GM21423 (cell line): ENCODE measurements at regions not wholly inside any gene's neighbourhood (a gene's known extent, or its start where the extent isn't known, plus 50 kb on each side); places are given as distances from the start of the nearest gene placed in this dataset.

Source experiments
- ATAC-seq: cut with Tn5 transposase; IDR thresholded peaks from one replicate; pipeline ENCODE4 v1.9.1; 2021; ENCODE audit warnings: mild to moderate bottlenecking, moderate library complexity; ENCODE audit not compliant: unreplicated experiment

DNA sequence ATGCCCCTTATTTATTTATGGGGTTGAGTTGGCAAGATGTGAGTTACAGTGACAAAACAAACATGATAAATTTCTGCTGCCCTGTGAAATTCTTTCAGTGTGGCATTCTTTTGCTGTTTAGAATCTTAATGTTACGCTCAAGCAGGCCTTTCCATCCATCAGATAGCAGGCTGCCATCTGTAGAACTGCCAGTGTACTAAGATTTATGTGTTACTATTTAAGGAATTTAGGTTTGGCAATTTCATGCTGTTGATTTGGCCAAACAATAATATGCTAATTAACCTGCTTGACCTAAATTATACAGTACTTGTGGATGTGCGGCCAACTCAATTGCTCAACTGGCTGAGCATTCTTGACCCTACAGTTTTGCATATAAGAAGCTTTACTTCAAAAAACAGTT is 477.7 kb upstream of the TPK1 start:
- no peak for ATAC-seq

DNA sequence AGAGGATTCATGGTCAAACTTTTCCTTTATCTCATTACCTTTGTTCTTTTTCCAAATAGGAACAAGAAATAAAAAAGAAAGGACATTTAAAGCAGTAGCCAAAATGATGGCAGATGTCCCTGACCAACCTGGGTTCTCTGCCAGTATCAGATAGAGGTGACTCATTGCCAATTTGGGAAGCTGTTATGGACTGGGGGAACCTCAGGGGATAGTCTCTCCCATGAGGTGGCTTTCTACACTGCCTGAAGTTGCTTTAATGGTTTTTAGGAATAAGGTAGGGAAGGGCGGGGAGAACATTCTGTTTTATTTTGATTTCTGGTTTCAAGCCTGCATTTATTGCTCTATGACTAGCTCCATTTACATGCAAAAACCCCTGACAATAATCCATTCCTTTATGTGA is 457.9 kb upstream of the TPK1 start:
- no peak for ATAC-seq

DNA sequence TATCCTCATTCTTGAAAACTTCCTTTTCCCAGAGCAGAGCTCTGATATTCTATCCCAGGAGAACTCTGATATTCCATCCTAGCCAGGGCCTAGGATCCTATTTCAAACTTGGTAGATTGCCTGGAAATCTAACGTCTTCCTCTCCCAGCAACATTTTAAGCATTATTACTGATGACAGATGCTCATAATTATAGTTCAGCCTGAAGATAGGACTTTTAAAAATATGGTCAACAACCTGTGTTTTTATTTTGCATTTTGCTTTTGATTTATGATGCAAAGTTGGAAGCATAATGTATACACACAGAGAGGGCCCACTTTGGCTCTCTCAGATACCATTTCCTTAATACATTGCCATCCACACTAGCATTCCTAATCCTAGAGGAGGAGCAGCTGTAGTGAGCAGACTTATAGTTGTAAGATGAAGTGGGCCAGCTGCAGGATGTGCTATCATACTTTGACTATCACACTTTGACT is 457.4 kb upstream of the TPK1 start:
- ATAC-seq: no peak

DNA sequence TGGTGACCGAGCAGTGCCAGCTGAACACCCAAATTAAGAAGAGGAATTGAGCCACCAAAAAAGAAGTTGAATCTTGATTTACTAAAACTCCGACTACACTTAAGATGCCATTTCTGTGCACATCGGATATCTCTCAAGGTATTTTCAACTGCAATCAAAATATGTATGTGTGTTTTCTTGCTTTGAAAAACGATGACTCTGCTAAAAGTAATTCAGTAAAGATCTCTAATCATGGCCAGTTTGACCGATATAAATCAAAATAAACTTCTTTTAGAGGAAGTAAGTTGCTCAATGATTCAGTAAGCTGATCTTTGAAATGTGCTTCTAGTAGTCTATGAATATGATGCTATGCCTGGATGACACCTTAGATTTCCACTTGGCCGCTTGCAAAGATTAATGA is 453.5 kb upstream of the TPK1 start:
- no peak for ATAC-seq

DNA sequence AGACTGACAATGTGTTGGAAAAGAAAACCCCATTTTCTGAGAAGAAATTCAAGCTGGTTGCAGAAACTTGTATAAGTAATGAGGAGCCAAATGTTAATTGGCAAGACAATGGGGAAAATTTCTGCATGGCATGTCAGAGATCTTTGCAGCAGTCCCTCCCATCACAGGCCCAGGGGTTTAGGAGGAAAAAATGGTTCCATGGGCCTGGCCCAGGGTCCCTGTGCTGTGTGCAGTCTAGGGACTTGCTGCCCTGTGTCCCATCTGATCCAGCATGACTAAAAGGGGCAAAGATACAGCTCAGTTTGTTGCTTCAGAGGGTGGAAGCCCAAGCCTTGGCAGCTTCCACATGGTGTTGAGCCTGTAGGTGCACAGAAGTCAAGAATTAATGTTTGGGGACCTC is 440.3 kb upstream of the TPK1 start:
- ATAC-seq: no peak

DNA sequence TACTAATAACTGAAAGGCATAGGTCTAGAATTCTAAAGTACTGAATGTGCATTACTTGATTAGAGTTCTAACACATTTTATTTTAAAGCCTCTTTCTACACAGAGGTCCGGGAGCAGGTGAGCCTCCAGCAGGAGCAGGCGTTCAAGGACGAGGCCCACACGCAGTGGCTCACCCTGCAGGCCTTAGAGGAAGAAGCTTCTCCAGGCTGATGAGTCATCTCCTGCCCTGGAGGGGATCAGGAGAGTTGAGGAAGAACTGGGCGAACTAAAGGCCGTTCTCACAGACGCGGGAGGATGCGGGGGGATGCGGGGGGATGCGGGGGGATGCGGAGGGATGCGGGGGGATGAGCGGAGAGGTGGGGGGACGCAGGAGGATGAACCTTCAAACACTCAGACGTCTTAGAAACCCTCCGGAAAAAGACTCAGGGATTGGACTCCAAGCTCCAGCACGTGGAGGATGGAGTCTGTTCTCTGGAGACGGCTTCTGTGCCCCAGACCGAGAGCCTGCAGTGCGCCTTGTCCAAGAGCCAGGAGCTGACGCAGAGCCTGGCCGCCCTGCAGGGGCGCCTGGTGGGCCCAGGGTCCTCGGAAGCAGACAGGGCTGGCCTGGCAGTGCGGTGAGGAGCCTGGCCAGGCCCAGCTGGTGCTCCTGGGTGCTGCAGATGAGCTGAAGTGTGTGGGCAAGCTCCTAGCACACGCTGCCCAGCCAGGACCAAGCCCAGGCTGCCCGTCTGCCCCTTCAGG is 433.7 kb upstream of the TPK1 start:
- ATAC-seq: no peak

DNA sequence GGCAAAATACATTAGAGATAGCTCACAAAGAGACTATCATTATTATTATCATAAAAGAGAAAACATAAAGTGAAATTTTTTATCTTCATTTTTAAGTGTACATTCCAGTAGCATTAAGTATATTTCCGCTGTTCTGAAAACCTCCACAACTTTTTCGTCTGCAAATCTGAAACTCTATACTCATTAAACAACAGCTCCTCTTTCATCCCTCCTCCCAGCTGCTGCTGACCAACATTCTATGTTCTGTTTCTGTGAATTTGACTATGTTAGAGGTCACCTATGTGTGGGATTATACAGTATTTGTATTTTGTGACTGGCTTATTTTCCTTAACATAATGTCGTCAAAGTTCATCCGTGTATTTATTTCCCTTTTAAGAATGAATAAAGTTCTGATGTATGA is 429.3 kb upstream of the TPK1 start:
- no peak for ATAC-seq

DNA sequence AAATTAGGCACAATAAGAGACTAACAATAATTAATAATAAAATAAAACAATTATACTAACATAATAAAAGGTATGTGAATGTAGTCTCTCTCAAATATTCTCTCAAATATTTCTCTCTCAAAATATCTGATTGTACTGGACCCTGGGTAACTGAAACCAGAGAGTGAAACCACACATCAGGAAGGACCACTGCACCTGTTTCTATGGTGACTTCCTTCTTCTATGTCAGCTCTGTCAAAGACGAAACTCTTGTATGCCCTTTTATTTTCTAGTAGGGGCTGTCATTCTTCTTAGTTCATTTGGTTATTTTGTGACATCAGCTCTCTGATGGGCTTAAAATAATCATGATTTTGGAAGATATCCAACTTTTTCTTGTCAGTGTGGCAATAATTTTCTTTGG is 428.0 kb upstream of the TPK1 start:
- no peak for ATAC-seq

DNA sequence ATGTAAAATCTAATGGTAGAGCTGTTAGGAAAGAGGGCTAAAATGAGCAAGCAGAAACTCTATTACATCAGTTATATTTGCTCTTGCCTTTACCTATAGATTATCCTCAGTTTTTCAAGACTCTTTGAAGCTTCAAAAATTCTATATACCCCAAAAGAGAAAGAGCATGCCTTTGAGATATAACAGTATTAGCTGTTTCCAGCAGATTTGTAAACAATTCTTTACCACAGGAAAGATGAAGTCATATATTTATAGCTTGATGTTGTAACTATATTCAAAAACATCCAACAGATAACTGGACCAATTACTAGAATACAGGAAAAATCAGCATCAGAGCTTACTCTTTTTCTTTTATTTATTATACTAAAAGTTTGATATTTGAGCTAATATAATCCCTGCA is 416.2 kb upstream of the TPK1 start:
- no peak for ATAC-seq

DNA sequence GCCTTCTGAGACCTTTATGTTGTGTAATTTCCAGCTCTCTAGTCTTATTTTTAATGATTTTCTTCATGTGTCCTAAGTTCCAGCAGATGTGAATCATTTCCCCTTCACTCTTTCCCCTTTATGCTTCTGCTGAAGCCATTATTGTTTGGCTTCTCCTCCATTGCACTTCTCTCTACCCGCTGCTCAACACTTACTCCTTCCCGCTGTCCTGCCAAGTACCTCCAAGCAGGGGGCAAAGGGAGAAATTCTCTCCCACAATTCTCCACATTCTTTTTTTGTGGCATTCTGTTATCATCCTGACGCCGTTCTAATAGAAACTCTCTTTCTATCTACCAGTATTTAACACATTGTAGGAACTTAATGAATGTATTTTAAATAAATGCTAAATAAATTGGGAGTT is 388.9 kb upstream of the TPK1 start:
- no peak for ATAC-seq

DNA sequence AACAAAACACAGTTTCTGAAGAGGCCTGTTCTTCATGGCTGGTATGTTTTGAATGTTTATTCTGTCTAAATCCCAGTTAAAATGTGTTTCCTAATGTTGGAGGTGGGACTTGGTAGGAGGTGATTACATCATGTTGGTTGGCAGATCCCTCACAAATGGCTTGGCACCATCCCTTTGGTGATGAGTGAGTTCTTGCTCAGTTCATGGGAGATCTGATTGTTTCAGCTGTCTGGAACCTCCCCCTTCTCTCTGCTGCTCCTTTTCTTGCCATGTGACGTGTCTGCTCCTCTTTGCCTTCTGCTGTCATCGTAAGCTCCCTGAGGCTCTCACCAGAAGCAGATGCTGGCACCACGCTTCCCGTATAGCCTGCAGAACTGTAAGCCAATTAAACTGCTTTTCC is 383.6 kb upstream of the TPK1 start:
- no peak for ATAC-seq

DNA sequence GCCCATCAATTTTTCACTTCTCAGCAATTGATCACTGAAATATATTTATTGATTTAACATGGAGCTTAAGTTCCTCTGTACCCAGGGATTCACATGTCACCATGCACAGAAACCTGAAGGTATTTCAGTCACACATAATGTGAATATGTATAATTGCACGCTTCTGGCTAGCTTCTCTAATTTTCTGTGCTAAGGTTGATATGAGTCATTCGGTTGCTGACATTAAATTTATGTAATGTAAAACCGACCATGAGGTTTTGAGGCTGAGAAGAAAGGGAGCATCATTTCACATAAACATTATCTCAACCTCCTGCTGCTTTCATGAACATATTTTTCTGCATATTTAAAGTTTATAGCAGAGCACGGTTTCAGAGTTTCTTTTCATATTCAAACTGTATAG is 381.0 kb upstream of the TPK1 start:
- no peak for ATAC-seq

DNA sequence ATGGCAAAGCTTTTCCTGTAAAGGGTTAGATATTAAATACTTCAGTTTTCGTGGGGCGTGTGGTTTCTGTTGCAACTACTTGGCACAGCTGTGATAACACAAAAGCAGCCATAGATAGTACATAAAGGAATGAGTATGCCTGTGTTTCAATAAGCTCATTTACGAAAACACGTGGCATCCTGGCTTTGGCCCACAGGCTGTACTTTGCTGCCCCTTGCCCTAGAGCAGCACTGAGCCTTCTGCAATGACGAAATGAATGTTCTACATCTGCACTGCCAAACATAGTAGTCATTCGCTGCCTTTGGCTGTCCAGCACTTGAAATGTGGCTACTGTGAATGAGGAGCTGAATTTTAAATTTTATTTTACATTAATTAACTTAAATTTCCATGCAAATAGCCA is 376.2 kb upstream of the TPK1 start:
- no peak for ATAC-seq

DNA sequence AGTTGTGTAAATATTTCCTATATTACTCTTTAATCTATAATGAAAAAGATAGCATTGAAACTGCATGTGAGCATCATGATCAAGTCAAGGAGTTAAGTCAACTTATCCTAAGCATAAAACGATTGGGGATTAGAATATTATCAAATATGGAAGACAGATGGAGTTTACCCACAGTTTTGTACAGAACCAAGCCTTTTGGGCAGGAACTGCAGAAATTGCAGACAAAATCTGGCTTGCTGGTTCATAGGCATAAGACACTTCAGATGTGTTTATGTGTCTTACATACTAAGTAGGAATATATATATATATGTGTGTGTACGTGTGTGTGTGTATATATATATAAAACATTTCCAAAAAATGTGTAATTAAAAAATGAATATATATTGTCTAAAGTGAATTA is 375.4 kb upstream of the TPK1 start:
- ATAC-seq: no peak

DNA sequence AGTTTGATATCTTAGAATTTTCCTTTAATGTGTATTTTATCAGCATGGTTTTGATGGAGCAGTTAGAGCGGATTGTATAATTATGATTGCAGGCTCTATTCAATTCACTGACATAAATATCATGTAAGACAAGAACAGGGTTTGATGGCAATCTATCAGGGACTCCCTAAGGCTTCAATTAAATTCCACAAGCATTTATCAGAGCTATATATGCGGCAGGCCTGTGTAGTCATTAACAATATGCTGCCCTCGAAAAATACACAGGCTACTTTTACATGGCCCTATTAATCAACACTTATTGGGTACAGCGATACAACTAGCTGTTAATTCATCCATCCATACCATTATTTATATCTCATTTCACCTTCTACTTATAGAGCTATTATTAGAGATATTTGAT is 358.1 kb upstream of the TPK1 start:
- no peak for ATAC-seq

DNA sequence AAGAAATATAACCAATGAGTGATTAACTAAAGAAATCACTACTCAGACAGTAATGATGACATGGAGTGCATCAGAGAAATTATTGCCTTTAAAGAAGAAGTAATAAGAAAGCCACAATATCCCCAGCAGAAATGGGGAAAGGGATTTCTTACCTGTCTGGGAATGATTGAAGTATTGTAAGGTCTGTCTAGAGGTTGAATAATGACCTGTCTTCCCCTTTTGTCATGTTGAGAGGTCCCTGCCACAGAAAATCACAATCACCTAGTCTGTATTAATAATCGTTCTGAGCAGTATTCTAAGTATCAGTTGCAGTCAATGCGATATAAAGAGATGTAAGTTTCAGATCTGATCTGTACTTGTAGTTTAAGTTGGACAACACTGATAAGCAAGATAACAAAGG is 349.1 kb upstream of the TPK1 start:
- no peak for ATAC-seq

DNA sequence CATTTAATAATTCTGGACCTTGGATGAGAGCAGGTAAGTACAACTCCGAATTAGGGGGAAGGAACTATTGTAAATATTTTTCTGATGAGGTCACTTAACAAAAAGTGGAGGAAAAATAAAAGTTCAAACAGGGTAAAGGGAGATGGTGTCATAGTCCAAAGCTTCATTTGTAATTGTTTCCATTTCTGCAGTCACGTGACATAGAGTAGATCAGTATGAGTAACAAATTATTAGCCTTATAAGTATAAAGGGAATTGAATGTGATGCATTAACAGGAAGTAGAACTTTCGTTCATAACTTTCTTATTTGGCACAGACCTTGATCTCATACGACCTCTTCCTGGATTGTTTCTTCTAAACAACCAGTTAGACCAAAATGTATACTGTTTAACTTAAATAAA is 347.2 kb upstream of the TPK1 start:
- no peak for ATAC-seq

DNA sequence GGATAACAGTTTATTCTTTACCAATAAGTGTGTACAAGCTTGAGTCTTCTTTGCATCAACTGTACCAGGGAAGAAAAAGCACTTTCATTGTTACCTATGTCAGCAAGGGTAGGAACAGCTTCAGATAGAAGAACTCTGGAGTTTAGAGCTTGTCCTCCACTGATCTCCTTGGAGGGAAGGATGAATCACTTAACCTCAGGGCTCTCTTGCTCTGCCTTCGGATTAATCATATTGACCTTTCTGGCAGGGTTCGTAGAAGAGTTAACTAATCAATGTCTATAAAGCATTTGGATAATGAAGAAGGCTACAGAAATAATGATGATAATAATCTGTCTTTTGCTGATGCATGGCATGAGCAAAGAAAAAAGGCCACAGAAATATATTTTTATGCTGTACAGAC is 339.5 kb upstream of the TPK1 start:
- ATAC-seq: no peak

DNA sequence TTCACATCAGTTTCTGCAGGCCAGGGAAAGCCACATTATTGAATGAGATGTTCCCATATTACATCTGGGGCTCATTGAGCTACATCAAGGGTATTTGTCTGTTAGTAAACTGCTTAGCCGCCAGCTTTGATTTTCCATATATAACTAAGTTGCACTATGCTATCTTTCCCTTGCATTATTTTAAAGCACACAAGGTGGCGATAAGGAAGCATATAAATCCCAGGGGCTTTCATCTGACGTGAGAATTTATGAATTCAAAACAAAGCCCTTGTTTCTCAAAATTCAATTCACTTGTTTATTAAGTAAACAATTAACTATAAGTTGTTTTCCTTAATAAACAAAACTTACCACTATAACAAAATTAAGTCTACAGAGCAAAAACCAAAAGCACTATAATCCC is 334.1 kb upstream of the TPK1 start:
- no peak for ATAC-seq

DNA sequence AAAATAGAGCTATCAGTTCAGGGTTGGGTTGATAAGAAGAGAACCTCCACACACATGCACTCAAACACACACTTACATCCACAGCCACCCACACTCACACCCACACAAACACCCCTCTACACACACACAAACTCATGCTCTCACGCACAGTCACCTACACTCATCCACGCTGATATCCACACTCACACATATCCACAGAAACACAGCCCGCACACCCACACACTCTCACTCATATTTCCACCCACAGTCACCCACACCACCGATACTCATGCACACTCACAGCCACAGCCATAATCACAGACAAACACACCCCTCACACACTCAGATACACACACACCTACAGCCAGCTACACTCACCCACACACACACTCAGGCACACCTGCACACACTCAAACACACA is 333.0 kb upstream of the TPK1 start:
- ATAC-seq: no peak

DNA sequence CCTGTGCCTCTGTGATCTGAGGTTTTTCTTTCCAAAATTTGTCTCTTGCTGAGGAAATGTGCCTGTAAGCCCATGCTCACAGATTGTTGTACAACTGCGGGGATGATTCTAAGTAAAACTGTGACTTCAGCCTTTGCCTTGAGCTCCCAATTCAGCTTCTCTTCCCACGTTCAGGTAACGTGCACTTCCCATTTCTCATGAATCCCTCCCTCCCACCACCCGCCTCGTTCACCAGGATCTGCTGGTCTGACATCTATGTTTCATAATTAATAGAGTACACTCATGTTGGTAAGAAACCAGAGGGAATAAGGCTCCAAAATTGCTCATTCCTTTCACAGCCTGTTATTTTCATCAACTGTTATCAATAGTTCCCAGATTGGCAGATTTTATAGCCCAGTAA is 332.6 kb upstream of the TPK1 start:
- no peak for ATAC-seq

DNA sequence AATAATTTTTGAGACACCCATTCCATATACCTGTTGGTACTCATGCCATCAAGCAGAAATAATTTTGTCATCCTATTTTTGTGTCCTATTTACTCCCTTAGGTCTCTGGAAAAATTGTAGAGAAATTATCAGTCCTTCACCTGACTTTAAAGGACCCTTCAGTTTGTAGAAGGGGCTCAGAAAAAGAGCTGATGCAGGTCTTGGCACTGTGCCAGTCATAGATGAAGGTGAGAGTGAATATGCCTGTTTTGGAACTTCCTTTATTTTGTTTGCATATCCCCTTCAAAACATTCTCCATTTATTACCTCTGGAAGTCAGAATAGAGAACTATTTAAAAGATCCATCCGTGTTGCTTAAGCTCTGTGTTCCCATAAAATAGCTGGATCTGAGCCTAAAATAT is 321.0 kb upstream of the TPK1 start:
- ATAC-seq: no peak

DNA sequence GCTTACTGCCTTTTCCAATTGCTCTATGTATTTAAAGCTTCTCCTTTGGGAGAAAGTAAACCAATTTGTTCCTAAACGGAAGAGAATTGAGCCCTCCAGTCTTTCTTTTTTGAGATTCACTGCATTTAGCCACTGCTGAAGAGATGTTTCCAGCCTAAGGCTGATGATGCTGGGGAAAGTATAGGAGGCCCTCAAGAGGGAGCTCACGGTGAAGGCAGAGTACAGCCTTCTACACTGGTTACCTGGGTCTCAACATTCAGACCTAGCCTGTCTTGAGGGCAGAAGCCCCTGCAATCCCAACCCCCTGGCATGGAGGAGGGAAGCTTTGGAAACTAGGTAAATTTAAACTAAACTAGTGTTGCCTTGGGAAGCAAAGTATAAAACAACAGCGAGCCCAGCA is 316.7 kb upstream of the TPK1 start:
- ATAC-seq: no peak
